SK-N-SH (cell line): ENCODE measurements at regions not wholly inside any gene's neighbourhood (a gene's known extent, or its start where the extent isn't known, plus 50 kb on each side); places are given as distances from the start of the nearest gene placed in this dataset.

Experiments used
- GABPA ChIP-seq: IDR thresholded peaks from 2 replicates; pipeline ENCODE4 v1.4.0; 2012; ENCODE audit warnings: low read depth, mild to moderate bottlenecking
- JUND ChIP-seq: IDR thresholded peaks from 2 replicates; pipeline ENCODE4 v1.4.0; 2012

- TF ChIP-seq JUND (no peak), GABPA (no peak)
Measured at GRCh38 chr2:144745424-144745823, 225.5 kb upstream of the ZEB2 start.
